Peyer's patch (tissue), 4 donors: ENCODE measurements at regions not wholly inside any gene's neighbourhood (a gene's known extent, or its start where the extent isn't known, plus 50 kb on each side); places are given as distances from the start of the nearest gene placed in this dataset.
"Not testable (repeated sequence)": the region's sequence is repeated elsewhere in the genome, so short reads cannot be mapped to it uniquely, and the experiment has no call there.

Experiments
- DNase-seq, 3 donors: peaks; one replicate each; pipeline ENCODE4 v3.0.0-alpha.2; 2017 to 2019
- H3K27ac ChIP-seq, 4 donors: fragments of 200-600 bp; sonication (generic); one replicate each; pipeline ENCODE4 v1.5.1; 2016 to 2019
- H3K27me3 ChIP-seq, 2 donors: fragments of 200-600 bp; sonication (generic); one replicate each; pipeline ENCODE4 v1.5.1; 2019
- H3K36me3 ChIP-seq, 3 donors: fragments of 200-600 bp; sonication (generic); one replicate each; pipeline ENCODE4 v1.5.1; 2016 to 2019
- H3K4me1 ChIP-seq, 4 donors: fragments of 200-600 bp; sonication (generic); one replicate each; pipeline ENCODE4 v1.5.1; 2016 to 2019
- H3K4me3 ChIP-seq, 4 donors: fragments of 200-600 bp; sonication (generic); 1 replicate in 3 of 4; 2 replicates in 1 of 4; pipeline ENCODE4 v1.5.1; 2016 to 2019; ENCODE audit warnings: mild to moderate bottlenecking in 1 of 4
- H3K9me3 ChIP-seq, 4 donors: fragments of 200-600 bp; sonication (generic); one replicate each; pipeline ENCODE4 v1.5.1; 2016 to 2019; ENCODE audit warnings: mild to moderate bottlenecking in 1 of 4
- CTCF ChIP-seq, 6 experiments: fragments of 450-650 bp in 4 of 6; fragments of 200-600 bp in 2 of 6; sonication (generic) in 1 of 6; IDR thresholded peaks; one replicate each; pipeline ENCODE4 v1.5.1; 2017 to 2019; ENCODE audit warnings: antibody characterized with exemption in 6 of 6, mild to moderate bottlenecking in 3 of 6, moderate library complexity in 1 of 6
- POLR2A ChIP-seq, 2 donors: fragments of 450-650 bp; IDR thresholded peaks; one replicate each; pipeline ENCODE4 v1.5.1; 2017; ENCODE audit warnings: antibody characterized with exemption in 2 of 2, mild to moderate bottlenecking in 2 of 2, moderate library complexity in 2 of 2

- H3K36me3 ChIP-seq = no peaks in the 10 kb centered on the region
- H3K9me3 ChIP-seq = no peaks in the 10 kb centered on the region
- H3K4me3 ChIP-seq = no peak overlapping the region
- no peaks in the 10 kb centered on the region for H3K4me1 ChIP-seq
- no peaks in the 10 kb centered on the region for H3K27me3 ChIP-seq
- no peak for TF ChIP-seq POLR2A (IDR thresholded peaks at IDR 0.05)
- TF ChIP-seq CTCF (IDR thresholded peaks at IDR 0.05) = no peak
- no peak overlapping the region for H3K27ac ChIP-seq
- DNase-seq = no peak
Observed at GRCh38 chr13:80160110-80160509, 180.8 kb downstream of the SPRY2 start.

DNA sequence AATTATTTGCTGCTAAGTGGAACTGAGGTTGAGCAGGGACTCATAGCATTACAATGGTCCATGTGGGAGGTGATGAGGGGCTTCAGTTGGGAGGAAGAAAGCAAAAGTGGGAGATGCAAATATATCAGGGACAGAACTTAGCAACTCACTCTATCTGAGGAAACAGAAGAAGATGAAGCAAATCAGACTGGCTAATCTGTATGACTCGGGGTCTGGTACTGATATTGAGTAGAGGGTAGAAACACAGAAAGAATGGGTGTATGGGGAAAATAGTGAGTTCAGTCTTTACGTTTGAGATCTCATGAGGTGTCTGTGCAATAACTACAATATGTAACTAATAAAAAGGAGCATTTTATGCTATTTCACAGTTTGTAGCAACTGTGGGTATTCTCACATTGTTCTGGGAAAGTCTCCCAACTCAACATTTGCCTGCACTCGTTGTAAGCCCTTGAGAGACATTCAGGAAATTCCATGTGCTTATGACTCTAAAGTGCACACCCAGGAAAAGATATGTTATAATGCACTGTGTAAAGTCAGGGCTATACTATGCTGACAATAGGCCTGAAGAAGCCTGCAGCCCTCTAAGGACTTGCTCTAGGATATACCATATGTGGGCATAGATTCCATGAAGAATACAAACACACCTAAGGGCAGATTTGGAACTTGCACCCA is 183.5 kb downstream of the SPRY2 start:
- no peak for DNase-seq
- TF ChIP-seq POLR2A (IDR thresholded peaks at IDR 0.05) (no peak), CTCF (IDR thresholded peaks at IDR 0.05) (no peak)

DNA sequence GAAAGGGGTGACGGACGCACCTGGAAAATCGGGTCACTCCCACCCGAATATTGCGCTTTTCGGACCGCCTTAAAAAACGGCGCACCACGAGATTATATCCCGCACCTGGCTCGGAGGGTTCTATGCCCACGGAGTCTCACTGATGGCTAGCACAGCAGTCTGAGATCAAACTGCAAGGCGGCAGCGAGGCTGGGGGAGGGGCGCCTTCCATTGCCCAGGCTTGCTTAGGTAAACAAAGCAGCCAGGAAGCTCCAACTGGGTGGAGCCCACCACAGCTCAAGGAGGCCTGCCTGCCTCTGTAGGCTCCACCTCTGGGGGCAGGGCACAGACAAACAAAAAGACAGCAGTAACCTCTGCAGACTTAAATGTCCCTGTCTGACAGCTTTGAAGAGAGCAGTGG is 188.8 kb downstream of the SPRY2 start:
- H3K27me3 ChIP-seq, H3K4me1 ChIP-seq, H3K4me3 ChIP-seq, H3K9me3 ChIP-seq, H3K27ac ChIP-seq, DNase-seq, H3K36me3 ChIP-seq: not testable (repeated sequence)

More for the DNA sequence above, 183.5 kb downstream of the SPRY2 start:
- no peaks in the 10 kb centered on the region for H3K9me3 ChIP-seq
- H3K4me3 ChIP-seq = no peak overlapping the region
- no peaks in the 10 kb centered on the region for H3K27me3 ChIP-seq
- H3K36me3 ChIP-seq = no peaks in the 10 kb centered on the region
- no peaks in the 10 kb centered on the region for H3K4me1 ChIP-seq
- no peak overlapping the region for H3K27ac ChIP-seq

GRCh38 chr13:80151016-80151415 is 189.9 kb downstream of the SPRY2 start:
- no peak for DNase-seq
- H3K36me3 ChIP-seq = no peaks in the 10 kb centered on the region
- no peaks in the 10 kb centered on the region for H3K27me3 ChIP-seq
- H3K4me3 ChIP-seq = no peak overlapping the region
- no peaks in the 10 kb centered on the region for H3K4me1 ChIP-seq
- no peaks in the 10 kb centered on the region for H3K9me3 ChIP-seq
- TF ChIP-seq POLR2A (IDR thresholded peaks at IDR 0.05) = no peak
- TF ChIP-seq CTCF (IDR thresholded peaks at IDR 0.05) = no peak
- no peak overlapping the region for H3K27ac ChIP-seq

- TF ChIP-seq POLR2A (IDR thresholded peaks at IDR 0.05) (no peak), CTCF (IDR thresholded peaks at IDR 0.05) (no peak)
- DNase-seq = no peak
Observed at GRCh38 chr13:80149736-80150135, 191.2 kb downstream of the SPRY2 start.

DNA sequence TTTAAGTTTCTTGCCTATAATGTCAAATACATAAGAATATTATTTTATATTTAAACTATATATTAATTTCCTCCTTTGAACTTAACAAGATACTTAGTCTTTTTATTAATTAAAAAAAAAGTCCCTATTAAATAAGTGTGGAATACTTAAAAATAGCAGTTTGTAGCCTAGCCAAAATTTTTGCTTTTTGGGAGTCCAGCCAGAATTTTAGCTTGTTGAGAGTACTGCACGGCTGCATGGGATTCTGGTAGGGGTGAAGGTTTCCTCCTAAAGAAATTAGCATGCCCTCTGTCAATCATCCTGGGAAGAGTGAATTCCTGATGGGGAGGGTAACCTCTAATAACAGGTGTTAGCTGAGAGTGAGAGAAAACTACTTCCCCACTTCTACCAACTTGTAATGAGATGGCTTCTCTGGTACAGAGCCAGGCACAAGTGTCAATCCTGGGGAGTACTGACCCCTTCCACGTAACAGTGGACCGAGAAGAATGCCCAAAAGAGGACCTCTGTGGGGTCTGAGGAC is 195.7 kb downstream of the SPRY2 start:
- peaks cover 0 to 10% (median 0%) of the 10 kb centered on the region in 4 donors for H3K4me1 ChIP-seq
- no peaks in the 10 kb centered on the region for H3K36me3 ChIP-seq
- H3K4me3 ChIP-seq = no peak overlapping the region
- no peak overlapping the region for H3K27ac ChIP-seq
- no peak for DNase-seq
- no peaks in the 10 kb centered on the region for H3K27me3 ChIP-seq
- H3K9me3 ChIP-seq = no peaks in the 10 kb centered on the region
- TF ChIP-seq POLR2A (IDR thresholded peaks at IDR 0.05) = no peak
- no peak for TF ChIP-seq CTCF (IDR thresholded peaks at IDR 0.05)

More at GRCh38 chr13:80149736-80150135, 191.2 kb downstream of the SPRY2 start:
- Histone ChIP-seq H3K4me1 (no peaks in the 10 kb centered on the region), H3K36me3 (no peaks in the 10 kb centered on the region), H3K27ac (no peak overlapping the region), H3K9me3 (no peaks in the 10 kb centered on the region), H3K27me3 (no peaks in the 10 kb centered on the region), H3K4me3 (no peak overlapping the region)
